Endothelial cell (in vitro differentiated cells): ENCODE measurements at regions not wholly inside any gene's neighbourhood (a gene's known extent, or its start where the extent isn't known, plus 50 kb on each side); places are given as distances from the start of the nearest gene placed in this dataset.

Experiments
- DNase-seq: peaks from one replicate; pipeline ENCODE4 v3.0.0; 2021; ENCODE audit warnings: low spot score
- H3K27ac Mint-ChIP-seq: one replicate; pipeline ENCODE4 v1.8.0; 2021; ENCODE audit warnings: mixed read lengths, inconsistent platforms; ENCODE audit not compliant: unreplicated experiment
- H3K27me3 Mint-ChIP-seq: one replicate; pipeline ENCODE4 v1.8.0; 2021; ENCODE audit warnings: mild to moderate bottlenecking, moderate library complexity, mixed read lengths, inconsistent platforms; ENCODE audit not compliant: unreplicated experiment
- H3K36me3 Mint-ChIP-seq: one replicate; pipeline ENCODE4 v1.8.0; 2021; ENCODE audit warnings: mild to moderate bottlenecking, low read depth, mixed read lengths, inconsistent platforms; ENCODE audit not compliant: unreplicated experiment
- H3K4me1 Mint-ChIP-seq: one replicate; pipeline ENCODE4 v1.8.0; 2021; ENCODE audit warnings: mild to moderate bottlenecking, mixed read lengths, inconsistent platforms; ENCODE audit not compliant: unreplicated experiment
- H3K4me3 Mint-ChIP-seq: one replicate; pipeline ENCODE4 v1.8.0; 2021; ENCODE audit warnings: mild to moderate bottlenecking, mixed read lengths, inconsistent platforms; ENCODE audit not compliant: unreplicated experiment
- H3K9me3 Mint-ChIP-seq: one replicate; pipeline ENCODE4 v1.8.0; 2021; ENCODE audit warnings: mixed read lengths, inconsistent platforms; ENCODE audit not compliant: unreplicated experiment
- TF ChIP-seq, protein P1 (sequence below): fragments of 200-600 bp; sonication (generic); IDR thresholded peaks from one replicate; pipeline ENCODE4 v1.5.0; 2021; ENCODE audit warnings: antibody characterized with exemption; ENCODE audit not compliant: unreplicated experiment

GRCh38 chr1:81682490-81682889, 118.2 kb upstream of the ADGRL2 start:
- Mint-ChIP-seq H3K9me3 (no peaks in the 10 kb centered on the region), H3K36me3 (no peaks in the 10 kb centered on the region), H3K27ac (no peak overlapping the region), H3K27me3 (peaks cover 3% of the 10 kb centered on the region), H3K4me1 (peaks cover 13% of the 10 kb centered on the region), H3K4me3 (no peak overlapping the region)
- DNase-seq: no peak
- TF ChIP-seq, protein P1, sequence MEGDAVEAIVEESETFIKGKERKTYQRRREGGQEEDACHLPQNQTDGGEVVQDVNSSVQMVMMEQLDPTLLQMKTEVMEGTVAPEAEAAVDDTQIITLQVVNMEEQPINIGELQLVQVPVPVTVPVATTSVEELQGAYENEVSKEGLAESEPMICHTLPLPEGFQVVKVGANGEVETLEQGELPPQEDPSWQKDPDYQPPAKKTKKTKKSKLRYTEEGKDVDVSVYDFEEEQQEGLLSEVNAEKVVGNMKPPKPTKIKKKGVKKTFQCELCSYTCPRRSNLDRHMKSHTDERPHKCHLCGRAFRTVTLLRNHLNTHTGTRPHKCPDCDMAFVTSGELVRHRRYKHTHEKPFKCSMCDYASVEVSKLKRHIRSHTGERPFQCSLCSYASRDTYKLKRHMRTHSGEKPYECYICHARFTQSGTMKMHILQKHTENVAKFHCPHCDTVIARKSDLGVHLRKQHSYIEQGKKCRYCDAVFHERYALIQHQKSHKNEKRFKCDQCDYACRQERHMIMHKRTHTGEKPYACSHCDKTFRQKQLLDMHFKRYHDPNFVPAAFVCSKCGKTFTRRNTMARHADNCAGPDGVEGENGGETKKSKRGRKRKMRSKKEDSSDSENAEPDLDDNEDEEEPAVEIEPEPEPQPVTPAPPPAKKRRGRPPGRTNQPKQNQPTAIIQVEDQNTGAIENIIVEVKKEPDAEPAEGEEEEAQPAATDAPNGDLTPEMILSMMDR: no peak

GRCh38 chr1:81681601-81682266, 119.0 kb upstream of the ADGRL2 start:
- peaks cover 3% of the 10 kb centered on the region for H3K27me3 Mint-ChIP-seq
- TF ChIP-seq, protein P1: no peak
- H3K36me3 Mint-ChIP-seq: no peaks in the 10 kb centered on the region
- no peak overlapping the region for H3K4me3 Mint-ChIP-seq
- no peak for DNase-seq
- H3K27ac Mint-ChIP-seq: no peak overlapping the region
- no peaks in the 10 kb centered on the region for H3K9me3 Mint-ChIP-seq
- H3K4me1 Mint-ChIP-seq: peaks cover 13% of the 10 kb centered on the region

DNA sequence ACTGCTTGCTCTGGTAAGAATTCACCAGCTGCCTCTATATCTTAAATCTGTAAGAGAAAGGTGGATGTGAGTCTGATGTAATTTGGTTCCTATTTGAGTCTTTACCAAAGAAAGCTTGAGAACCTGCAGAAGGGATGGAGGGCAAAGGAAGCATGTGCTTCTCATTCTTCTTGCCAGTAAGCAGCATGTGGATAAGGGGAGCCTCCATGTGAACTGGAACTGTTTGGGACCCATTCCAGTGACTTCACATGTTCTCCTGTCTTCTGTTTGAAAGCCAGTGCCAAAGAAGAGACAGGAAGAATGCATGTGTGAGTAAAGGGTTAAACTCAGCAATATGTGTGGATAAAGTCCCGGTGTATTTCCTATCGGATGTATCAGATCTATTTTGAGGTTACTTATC, 119.6 kb upstream of the ADGRL2 start:
- Mint-ChIP-seq H3K27me3 (peaks cover 3% of the 10 kb centered on the region), H3K27ac (no peak overlapping the region), H3K9me3 (no peaks in the 10 kb centered on the region), H3K4me3 (no peak overlapping the region), H3K4me1 (peaks cover 13% of the 10 kb centered on the region), H3K36me3 (no peaks in the 10 kb centered on the region)
- DNase-seq: no peak
- TF ChIP-seq, protein P1: no peak

- no peak for DNase-seq
- Mint-ChIP-seq H3K4me1 (peaks cover 13% of the 10 kb centered on the region), H3K36me3 (no peaks in the 10 kb centered on the region), H3K27me3 (peaks cover 3% of the 10 kb centered on the region), H3K9me3 (no peaks in the 10 kb centered on the region), H3K4me3 (no peak overlapping the region), H3K27ac (no peak overlapping the region)
- TF ChIP-seq, protein P1: no peak
Measured at GRCh38 chr1:81679942-81680341, 120.8 kb upstream of the ADGRL2 start.

- Mint-ChIP-seq H3K36me3 (no peaks in the 10 kb centered on the region), H3K27ac (no peak overlapping the region), H3K9me3 (no peaks in the 10 kb centered on the region), H3K27me3 (no peaks in the 10 kb centered on the region), H3K4me3 (no peak overlapping the region), H3K4me1 (peaks cover 13% of the 10 kb centered on the region)
- DNase-seq: no peak
- TF ChIP-seq, protein P1: no peak
Measured at GRCh38 chr1:81678779-81679178, 122.0 kb upstream of the ADGRL2 start.
